ENCODE measurements at regions not wholly inside any gene's neighbourhood (a gene's known extent, or its start where the extent isn't known, plus 50 kb on each side); places are given as distances from the start of the nearest gene placed in this dataset.

DNA sequence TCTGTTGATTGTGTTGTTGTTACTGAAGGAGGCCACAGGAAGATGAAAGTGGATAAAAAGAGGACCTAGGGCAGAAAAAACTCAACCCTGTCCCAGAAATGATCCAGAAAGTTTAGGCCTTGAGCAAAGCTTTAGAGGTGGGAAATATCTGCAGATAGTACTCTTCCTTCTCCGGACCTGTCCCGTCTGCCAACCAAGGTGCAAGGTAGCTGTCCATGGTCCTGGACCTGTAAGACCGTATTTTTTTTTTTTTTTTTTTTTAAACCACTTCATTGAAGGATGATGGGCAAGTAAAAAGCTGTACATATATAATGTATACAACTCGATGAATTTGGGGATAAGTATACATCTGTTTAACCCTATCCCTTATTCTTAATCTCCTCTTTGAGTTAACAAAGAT, 225.9 kb downstream of the OLFM4 start:
- TF ChIP-seq, protein P1, sequence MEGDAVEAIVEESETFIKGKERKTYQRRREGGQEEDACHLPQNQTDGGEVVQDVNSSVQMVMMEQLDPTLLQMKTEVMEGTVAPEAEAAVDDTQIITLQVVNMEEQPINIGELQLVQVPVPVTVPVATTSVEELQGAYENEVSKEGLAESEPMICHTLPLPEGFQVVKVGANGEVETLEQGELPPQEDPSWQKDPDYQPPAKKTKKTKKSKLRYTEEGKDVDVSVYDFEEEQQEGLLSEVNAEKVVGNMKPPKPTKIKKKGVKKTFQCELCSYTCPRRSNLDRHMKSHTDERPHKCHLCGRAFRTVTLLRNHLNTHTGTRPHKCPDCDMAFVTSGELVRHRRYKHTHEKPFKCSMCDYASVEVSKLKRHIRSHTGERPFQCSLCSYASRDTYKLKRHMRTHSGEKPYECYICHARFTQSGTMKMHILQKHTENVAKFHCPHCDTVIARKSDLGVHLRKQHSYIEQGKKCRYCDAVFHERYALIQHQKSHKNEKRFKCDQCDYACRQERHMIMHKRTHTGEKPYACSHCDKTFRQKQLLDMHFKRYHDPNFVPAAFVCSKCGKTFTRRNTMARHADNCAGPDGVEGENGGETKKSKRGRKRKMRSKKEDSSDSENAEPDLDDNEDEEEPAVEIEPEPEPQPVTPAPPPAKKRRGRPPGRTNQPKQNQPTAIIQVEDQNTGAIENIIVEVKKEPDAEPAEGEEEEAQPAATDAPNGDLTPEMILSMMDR (IDR thresholded peaks at IDR 0.05; ENCODE audit: insufficient read depth, low read depth, low read length) = no peak
- no peak for DNase-seq (ENCODE audit: low read depth)
- no peak overlapping the region for H3K4me3 ChIP-seq (ENCODE audit: low read depth, low read length)

DNA sequence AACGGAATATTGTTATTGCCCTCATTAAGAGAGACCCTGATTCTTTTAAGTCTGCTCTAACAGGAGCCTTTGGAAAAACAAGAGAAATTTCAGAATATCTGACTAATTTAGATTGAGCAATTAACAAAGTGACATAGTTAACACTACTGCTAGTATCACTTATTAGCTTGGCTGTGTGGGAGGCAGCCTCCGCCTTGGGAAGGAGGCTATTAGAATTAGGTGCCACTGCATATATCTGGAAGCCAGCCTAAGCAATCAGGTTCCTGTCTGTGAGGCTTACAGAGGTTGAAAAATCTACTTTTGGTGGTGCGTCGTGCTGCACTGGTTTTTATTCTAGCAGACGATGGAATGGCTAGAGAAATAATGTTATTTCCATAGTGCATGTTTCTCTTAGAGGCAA, 227.2 kb downstream of the OLFM4 start:
- no peak for DNase-seq (ENCODE audit: low read depth)
- H3K4me3 ChIP-seq (ENCODE audit: low read depth, low read length) = no peak overlapping the region
- TF ChIP-seq, protein P1 (IDR thresholded peaks at IDR 0.05; ENCODE audit: insufficient read depth, low read depth, low read length) = no peak

DNA sequence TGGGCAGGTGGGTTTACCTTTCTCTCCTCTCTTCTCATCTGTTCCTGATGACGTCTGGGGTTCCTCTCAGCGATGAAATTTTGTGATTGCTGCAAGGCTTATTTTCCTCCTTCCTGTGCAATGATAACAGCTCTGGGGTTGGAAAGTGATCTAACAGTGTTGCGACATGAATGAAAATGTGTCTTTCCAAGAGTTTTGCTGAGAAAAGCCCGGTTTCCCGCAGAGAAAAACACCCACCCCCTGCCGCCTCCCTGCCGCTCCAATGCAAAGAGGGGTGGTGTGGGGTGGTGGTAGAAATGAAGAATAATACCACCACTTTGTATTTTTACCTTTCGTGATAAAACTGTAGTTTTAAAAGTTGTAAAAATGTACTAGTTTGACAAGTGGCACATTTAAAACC, 232.0 kb downstream of the OLFM4 start:
- DNase-seq (ENCODE audit: low read depth) = no peak
- TF ChIP-seq, protein P1 (IDR thresholded peaks at IDR 0.05; ENCODE audit: insufficient read depth, low read depth, low read length) = no peak
- H3K4me3 ChIP-seq (ENCODE audit: low read depth, low read length) = no peak overlapping the region

DNA sequence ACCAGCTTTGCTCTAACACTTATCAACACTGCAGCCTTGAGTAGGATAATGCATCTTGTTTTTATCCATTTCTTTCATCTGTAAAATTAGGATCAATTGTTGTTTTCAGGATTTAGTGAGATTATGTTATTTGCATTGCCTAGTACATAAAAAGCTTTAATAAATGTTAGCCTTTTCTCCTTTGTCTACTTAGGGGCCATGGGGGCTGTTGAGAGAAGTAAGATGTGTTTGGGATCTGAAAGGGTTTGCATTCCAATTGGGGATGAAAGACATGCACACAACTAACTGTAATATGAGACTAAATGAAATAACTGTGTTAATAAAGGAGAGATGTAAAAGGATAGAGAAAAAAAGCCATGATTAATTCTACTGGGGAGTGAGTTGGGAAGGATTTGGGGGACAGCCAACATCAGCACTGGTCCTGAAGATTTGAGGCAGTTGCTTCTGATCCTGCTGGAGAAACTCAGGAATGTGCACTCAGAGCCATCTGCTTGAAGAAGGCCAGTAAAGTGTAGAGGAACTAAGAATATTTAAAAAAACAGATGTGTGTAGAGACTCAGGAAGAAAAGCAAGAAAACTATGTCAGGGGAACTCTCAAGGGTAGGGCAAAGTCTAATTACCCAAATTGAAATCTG, 236.3 kb downstream of the OLFM4 start:
- TF ChIP-seq, protein P1 (IDR thresholded peaks at IDR 0.05; ENCODE audit: insufficient read depth, low read depth, low read length) = no peak
- no peak for DNase-seq (ENCODE audit: low read depth)
- H3K4me3 ChIP-seq (ENCODE audit: low read depth, low read length) = no peak overlapping the region

DNA sequence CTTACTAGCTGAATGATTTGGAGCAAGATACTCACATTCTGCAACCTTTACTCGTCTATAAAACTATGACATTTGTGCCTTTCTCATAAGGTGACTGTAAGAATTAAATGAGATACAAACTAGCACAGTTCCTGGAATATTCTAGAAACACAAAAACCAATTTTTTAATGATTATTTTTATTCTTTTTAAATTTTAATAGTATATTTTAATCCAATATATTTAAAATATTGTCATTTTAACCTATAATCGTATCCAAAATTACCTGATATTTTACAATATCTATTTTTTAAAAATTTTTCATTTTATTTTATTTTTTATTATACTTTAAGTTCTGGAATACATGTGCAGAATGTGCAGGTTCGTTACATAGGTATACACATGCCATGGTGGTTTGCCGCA, 238.1 kb downstream of the OLFM4 start:
- no peak for DNase-seq (ENCODE audit: low read depth)
- TF ChIP-seq, protein P1 (IDR thresholded peaks at IDR 0.05; ENCODE audit: insufficient read depth, low read depth, low read length) = no peak
- H3K4me3 ChIP-seq (ENCODE audit: low read depth, low read length) = no peak overlapping the region

DNA sequence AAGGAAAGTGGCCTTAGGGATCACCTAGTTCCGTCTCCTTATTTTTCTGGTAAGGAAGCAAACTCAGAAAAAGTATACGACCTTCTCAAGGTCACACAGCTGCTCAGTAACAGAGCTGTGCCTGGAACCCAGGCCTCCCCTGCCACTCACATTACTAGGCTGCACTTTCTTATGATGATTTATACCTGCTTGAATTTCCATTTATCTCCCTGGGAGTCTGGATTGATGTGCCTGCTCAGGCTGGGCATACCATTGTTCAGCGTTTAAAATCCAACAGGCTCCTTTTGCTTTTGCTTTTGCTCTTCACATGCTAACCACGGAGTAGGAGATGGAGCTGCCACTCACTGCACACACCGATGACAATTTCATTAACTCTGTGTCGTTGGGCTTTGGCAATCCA, 241.0 kb downstream of the OLFM4 start:
- TF ChIP-seq, protein P1 (IDR thresholded peaks at IDR 0.05; ENCODE audit: insufficient read depth, low read depth, low read length) = no peak
- H3K4me3 ChIP-seq (ENCODE audit: low read depth, low read length) = no peak overlapping the region
- DNase-seq (ENCODE audit: low read depth) = no peak

DNA sequence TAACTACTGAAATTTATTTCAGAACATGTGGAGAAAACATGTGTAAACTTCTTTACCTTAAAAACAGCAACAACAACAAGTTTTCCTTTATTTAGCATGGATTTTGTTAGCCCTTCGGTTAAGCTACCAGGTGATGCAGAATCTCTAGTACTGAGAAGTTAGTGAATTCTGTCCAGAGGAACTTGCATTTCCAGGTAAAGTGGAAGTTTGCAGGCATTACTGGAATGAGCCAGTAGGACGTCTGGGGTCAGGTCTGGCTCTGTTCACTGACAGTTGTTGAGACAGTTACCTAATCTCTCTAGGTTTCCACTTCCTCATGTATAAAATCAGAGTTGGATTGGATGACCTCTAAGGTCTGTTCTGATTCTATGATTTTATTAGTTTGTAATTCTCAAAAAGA, 244.3 kb downstream of the OLFM4 start:
- H3K4me3 ChIP-seq (ENCODE audit: low read depth, low read length) = no peak overlapping the region
- TF ChIP-seq, protein P1 (IDR thresholded peaks at IDR 0.05; ENCODE audit: insufficient read depth, low read depth, low read length) = no peak
- no peak for DNase-seq (ENCODE audit: low read depth)
